DND-41 (cell line): ENCODE measurements at regions not wholly inside any gene's neighbourhood (a gene's known extent, or its start where the extent isn't known, plus 50 kb on each side); places are given as distances from the start of the nearest gene placed in this dataset.

Experiments used
- CTCF ChIP-seq: IDR thresholded peaks from 2 replicates; pipeline ENCODE4 v1.5.1; 2012; ENCODE audit warnings: borderline replicate concordance, low read length, moderate library complexity, mild to moderate bottlenecking; ENCODE audit not compliant: poor library complexity, severe bottlenecking; ENCODE audit errors: extremely low read depth
- EZH2 ChIP-seq: IDR thresholded peaks from 3 replicates; pipeline ENCODE4 v1.6.1; 2012; ENCODE audit warnings: borderline replicate concordance, low read depth, mild to moderate bottlenecking, moderate library complexity, low read length, inconsistent platforms; ENCODE audit not compliant: severe bottlenecking

- TF ChIP-seq EZH2, result no peak
- no peak for TF ChIP-seq CTCF
These were observed 156.8 kb upstream of the GADL1 start for GRCh38 chr3:31051226-31051625.
